Parathyroid adenoma (tissue), 2 donors: ENCODE measurements at regions not wholly inside any gene's neighbourhood (a gene's known extent, or its start where the extent isn't known, plus 50 kb on each side); places are given as distances from the start of the nearest gene placed in this dataset.

Experiments
- H2AFZ ChIP-seq: fragments of 300-600 bp; sonication (generic); one replicate; pipeline ENCODE4 v1.7.0; 2017; ENCODE audit warnings: antibody characterized with exemption, mild to moderate bottlenecking
- H3K27ac ChIP-seq: fragments of 300-600 bp; sonication (generic); one replicate; pipeline ENCODE4 v1.7.0; 2017
- H3K27me3 ChIP-seq: fragments of 300-600 bp; sonication (generic); one replicate; pipeline ENCODE4 v1.7.0; 2017; ENCODE audit warnings: low read length; ENCODE audit not compliant: control insufficient read depth, insufficient read depth
- H3K36me3 ChIP-seq: fragments of 300-600 bp; sonication (generic); one replicate; pipeline ENCODE4 v1.7.0; 2017; ENCODE audit warnings: low read length; ENCODE audit not compliant: control insufficient read depth, insufficient read depth
- H3K4me1 ChIP-seq: fragments of 300-600 bp; sonication (generic); one replicate; pipeline ENCODE4 v1.7.0; 2017; ENCODE audit warnings: control low read depth
- H3K4me2 ChIP-seq: fragments of 300-600 bp; sonication (generic); one replicate; pipeline ENCODE4 v1.7.0; 2017; ENCODE audit warnings: low read length
- H3K4me3 ChIP-seq: fragments of 300-600 bp; sonication (generic); one replicate; pipeline ENCODE4 v1.7.0; 2017; ENCODE audit warnings: low read depth, low read length
- H3K79me2 ChIP-seq: fragments of 300-600 bp; sonication (generic); one replicate; pipeline ENCODE4 v1.7.0; 2017; ENCODE audit warnings: control low read depth
- H3K9ac ChIP-seq: fragments of 300-600 bp; sonication (generic); one replicate; pipeline ENCODE4 v1.7.0; 2017; ENCODE audit warnings: mild to moderate bottlenecking
- H3K9me3 ChIP-seq: fragments of 300-600 bp; sonication (generic); one replicate; pipeline ENCODE4 v1.7.0; 2017; ENCODE audit warnings: low read length; ENCODE audit not compliant: control insufficient read depth
- CTCF ChIP-seq: fragments of 300-600 bp; sonication (generic); IDR thresholded peaks from one replicate; pipeline ENCODE4 v1.7.0; 2017; ENCODE audit warnings: antibody characterized with exemption, mild to moderate bottlenecking
- donor health status: primary hyperparathyroidism.

- H3K79me2 ChIP-seq = no peaks in the 10 kb centered on the region
- H2AFZ ChIP-seq = no peak overlapping the region
- TF ChIP-seq CTCF = no peak
- H3K4me2 ChIP-seq = no peak overlapping the region
- H3K4me3 ChIP-seq = no peak overlapping the region
- H3K9ac ChIP-seq = no peak overlapping the region
- H3K36me3 ChIP-seq = no peaks in the 10 kb centered on the region
- no peaks in the 10 kb centered on the region for H3K27me3 ChIP-seq
- no peak overlapping the region for H3K27ac ChIP-seq
- no peaks in the 10 kb centered on the region for H3K9me3 ChIP-seq
- no peaks in the 10 kb centered on the region for H3K4me1 ChIP-seq
Measured at GRCh38 chr16:60605176-60605575, 1431.1 kb downstream of the CDH8 start.

GRCh38 chr16:60586493-60586892 is 1449.7 kb downstream of the CDH8 start:
- Histone ChIP-seq H3K27ac (no peak overlapping the region), H3K4me3 (no peak overlapping the region), H3K4me2 (no peak overlapping the region), H3K4me1 (no peaks in the 10 kb centered on the region), H3K9ac (no peak overlapping the region), H3K79me2 (no peaks in the 10 kb centered on the region), H3K27me3 (no peaks in the 10 kb centered on the region), H2AFZ (no peak overlapping the region), H3K9me3 (no peaks in the 10 kb centered on the region), H3K36me3 (no peaks in the 10 kb centered on the region)
- TF ChIP-seq CTCF = no peak

- Histone ChIP-seq H3K9me3 (no peaks in the 10 kb centered on the region), H2AFZ (no peak overlapping the region), H3K4me2 (no peak overlapping the region), H3K4me3 (no peak overlapping the region), H3K9ac (no peak overlapping the region), H3K36me3 (no peaks in the 10 kb centered on the region), H3K27me3 (no peaks in the 10 kb centered on the region), H3K27ac (no peak overlapping the region), H3K4me1 (no peaks in the 10 kb centered on the region), H3K79me2 (no peaks in the 10 kb centered on the region)
- TF ChIP-seq CTCF = no peak
Measured at GRCh38 chr16:60582528-60582927, 1453.7 kb downstream of the CDH8 start.

GRCh38 chr16:60566901-60567300 is 1469.3 kb downstream of the CDH8 start:
- Histone ChIP-seq H3K9ac (no peak overlapping the region), H3K4me2 (no peak overlapping the region), H3K36me3 (no peaks in the 10 kb centered on the region), H3K79me2 (no peaks in the 10 kb centered on the region), H3K9me3 (no peaks in the 10 kb centered on the region), H3K27me3 (no peaks in the 10 kb centered on the region), H3K4me1 (no peaks in the 10 kb centered on the region), H3K4me3 (no peak overlapping the region), H2AFZ (no peak overlapping the region), H3K27ac (no peak overlapping the region)
- no peak for TF ChIP-seq CTCF

GRCh38 chr16:60564588-60564987 is 1471.7 kb downstream of the CDH8 start:
- H3K27ac ChIP-seq = no peak overlapping the region
- no peaks in the 10 kb centered on the region for H3K36me3 ChIP-seq
- TF ChIP-seq CTCF = no peak
- H3K4me3 ChIP-seq = no peak overlapping the region
- no peaks in the 10 kb centered on the region for H3K27me3 ChIP-seq
- no peaks in the 10 kb centered on the region for H3K79me2 ChIP-seq
- H3K9me3 ChIP-seq = no peaks in the 10 kb centered on the region
- H2AFZ ChIP-seq = no peak overlapping the region
- H3K4me1 ChIP-seq = no peaks in the 10 kb centered on the region
- H3K4me2 ChIP-seq = no peak overlapping the region
- no peak overlapping the region for H3K9ac ChIP-seq
